Astrocyte (in vitro differentiated cells and primary cell): ENCODE measurements at regions not wholly inside any gene's neighbourhood (a gene's known extent, or its start where the extent isn't known, plus 50 kb on each side); places are given as distances from the start of the nearest gene placed in this dataset.
"Not testable (repeated sequence)": the region's sequence is repeated elsewhere in the genome, so short reads cannot be mapped to it uniquely, and the experiment has no call there.

Source experiments
- DNase-seq: peaks from one replicate; pipeline ENCODE4 v3.0.0-alpha.2; 2010; ENCODE audit warnings: low read depth
- FAIRE-seq: peaks from 2 replicates; lab custom pipeline; 2011; peaks lifted over from hg19 to GRCh38; lab: Jason Lieb, UNC
- H2AFZ ChIP-seq: 2 replicates; pipeline ENCODE4 v1.6.0; 2012; ENCODE audit warnings: low read depth, low read length, inconsistent platforms
- H3K27ac ChIP-seq: 2 replicates; pipeline ENCODE4 v1.5.1; 2011; ENCODE audit warnings: low read depth, low read length, inconsistent platforms
- H3K27me3 ChIP-seq: 2 replicates; pipeline ENCODE4 v1.6.0; 2011; ENCODE audit warnings: low read length, inconsistent platforms; ENCODE audit not compliant: insufficient read depth
- H3K36me3 ChIP-seq: 2 replicates; pipeline ENCODE4 v1.5.1; 2011; ENCODE audit warnings: low read length, inconsistent platforms; ENCODE audit not compliant: insufficient read depth
- H3K4me1 ChIP-seq: 2 replicates; pipeline ENCODE4 v1.5.1; 2011; ENCODE audit warnings: low read length, inconsistent platforms; ENCODE audit not compliant: insufficient read depth
- H3K4me2 ChIP-seq: 2 replicates; pipeline ENCODE4 v1.6.0; 2012; ENCODE audit warnings: low read length, inconsistent platforms
- H3K4me3 ChIP-seq: 2 replicates; pipeline ENCODE4 v1.5.1; 2011; ENCODE audit warnings: low read depth, mild to moderate bottlenecking, low read length, inconsistent platforms; ENCODE audit not compliant: insufficient read depth
- H3K79me2 ChIP-seq: 2 replicates; pipeline ENCODE4 v1.6.0; 2012; ENCODE audit warnings: mild to moderate bottlenecking, low read length, inconsistent platforms; ENCODE audit not compliant: insufficient read depth
- H3K9ac ChIP-seq: 2 replicates; pipeline ENCODE4 v1.6.0; 2012; ENCODE audit warnings: mild to moderate bottlenecking, low read length, inconsistent platforms
- H3K9me3 ChIP-seq: 2 replicates; pipeline ENCODE4 v1.5.1; 2012; ENCODE audit warnings: low read depth, mild to moderate bottlenecking, low read length, inconsistent platforms; ENCODE audit not compliant: insufficient read depth
- H4K20me1 ChIP-seq: 2 replicates; pipeline ENCODE4 v1.6.0; 2012; ENCODE audit warnings: low read length, inconsistent platforms; ENCODE audit not compliant: insufficient read depth
- H3K27ac Mint-ChIP-seq: one replicate; pipeline ENCODE4 v1.8.0; 2021; ENCODE audit warnings: mild to moderate bottlenecking, mixed read lengths; ENCODE audit not compliant: unreplicated experiment
- H3K27me3 Mint-ChIP-seq: one replicate; pipeline ENCODE4 v1.8.0; 2021; ENCODE audit warnings: low read depth, mixed read lengths; ENCODE audit not compliant: unreplicated experiment
- H3K36me3 Mint-ChIP-seq: one replicate; pipeline ENCODE4 v1.8.0; 2021; ENCODE audit warnings: low read depth, mixed read lengths; ENCODE audit not compliant: unreplicated experiment
- H3K4me1 Mint-ChIP-seq: one replicate; pipeline ENCODE4 v1.8.0; 2021; ENCODE audit warnings: low read depth, mixed read lengths; ENCODE audit not compliant: unreplicated experiment
- H3K4me3 Mint-ChIP-seq: one replicate; pipeline ENCODE4 v1.8.0; 2021; ENCODE audit warnings: mild to moderate bottlenecking, moderate library complexity, mixed read lengths; ENCODE audit not compliant: unreplicated experiment
- H3K9me3 Mint-ChIP-seq: one replicate; pipeline ENCODE4 v1.8.0; 2021; ENCODE audit warnings: mild to moderate bottlenecking, mixed read lengths; ENCODE audit not compliant: unreplicated experiment
- EZH2 ChIP-seq: IDR thresholded peaks from 2 replicates; pipeline ENCODE4 v1.6.1; 2012; ENCODE audit warnings: mild to moderate bottlenecking, low read length, inconsistent platforms; ENCODE audit not compliant: insufficient read depth
- TF ChIP-seq, protein P1 (sequence below): IDR thresholded peaks from 2 replicates; pipeline ENCODE4 v1.5.1; 2011; ENCODE audit warnings: low read depth, mild to moderate bottlenecking, inconsistent platforms, low read length, moderate library complexity; ENCODE audit not compliant: insufficient read depth

DNA sequence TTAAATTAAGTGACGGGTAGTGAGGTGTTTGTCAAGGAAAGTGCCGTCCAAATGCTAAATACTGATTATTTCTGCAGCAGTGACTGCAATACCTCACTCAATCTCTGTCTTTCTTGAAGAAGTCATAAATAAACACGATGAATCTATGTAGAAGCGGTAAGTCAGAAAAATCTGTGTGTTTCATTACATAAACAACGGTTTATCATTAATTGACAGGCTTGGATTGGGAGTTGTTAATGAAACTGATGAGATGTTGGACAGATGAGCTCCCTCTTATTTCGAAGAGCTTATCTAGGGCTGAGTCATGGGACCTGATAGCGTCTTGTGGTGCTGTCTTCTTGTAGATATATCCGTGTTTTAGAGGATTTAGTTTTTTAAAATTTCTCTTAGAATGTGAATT is 92.2 kb upstream of the SAMD11 start:
- H3K27ac Mint-ChIP-seq, result no peak overlapping the region
- H3K36me3 ChIP-seq, result no peaks in the 10 kb centered on the region
- H3K9me3 ChIP-seq, result no peaks in the 10 kb centered on the region
- H3K79me2 ChIP-seq, result no peaks in the 10 kb centered on the region
- no peak for FAIRE-seq
- H2AFZ ChIP-seq, result no peak overlapping the region
- H3K4me1 Mint-ChIP-seq, result no peaks in the 10 kb centered on the region
- H3K4me2 ChIP-seq, result no peak overlapping the region
- H3K27ac ChIP-seq, result no peak overlapping the region
- H3K4me3 Mint-ChIP-seq, result no peak overlapping the region
- H3K36me3 Mint-ChIP-seq, result peaks cover 10% of the 10 kb centered on the region
- no peaks in the 10 kb centered on the region for H3K27me3 ChIP-seq
- no peak overlapping the region for H3K9ac ChIP-seq
- no peak for DNase-seq
- H3K9me3 Mint-ChIP-seq, result peaks cover 2% of the 10 kb centered on the region
- no peaks in the 10 kb centered on the region for H4K20me1 ChIP-seq
- H3K4me3 ChIP-seq, result no peak overlapping the region
- TF ChIP-seq EZH2, result no peak
- TF ChIP-seq, protein P1, sequence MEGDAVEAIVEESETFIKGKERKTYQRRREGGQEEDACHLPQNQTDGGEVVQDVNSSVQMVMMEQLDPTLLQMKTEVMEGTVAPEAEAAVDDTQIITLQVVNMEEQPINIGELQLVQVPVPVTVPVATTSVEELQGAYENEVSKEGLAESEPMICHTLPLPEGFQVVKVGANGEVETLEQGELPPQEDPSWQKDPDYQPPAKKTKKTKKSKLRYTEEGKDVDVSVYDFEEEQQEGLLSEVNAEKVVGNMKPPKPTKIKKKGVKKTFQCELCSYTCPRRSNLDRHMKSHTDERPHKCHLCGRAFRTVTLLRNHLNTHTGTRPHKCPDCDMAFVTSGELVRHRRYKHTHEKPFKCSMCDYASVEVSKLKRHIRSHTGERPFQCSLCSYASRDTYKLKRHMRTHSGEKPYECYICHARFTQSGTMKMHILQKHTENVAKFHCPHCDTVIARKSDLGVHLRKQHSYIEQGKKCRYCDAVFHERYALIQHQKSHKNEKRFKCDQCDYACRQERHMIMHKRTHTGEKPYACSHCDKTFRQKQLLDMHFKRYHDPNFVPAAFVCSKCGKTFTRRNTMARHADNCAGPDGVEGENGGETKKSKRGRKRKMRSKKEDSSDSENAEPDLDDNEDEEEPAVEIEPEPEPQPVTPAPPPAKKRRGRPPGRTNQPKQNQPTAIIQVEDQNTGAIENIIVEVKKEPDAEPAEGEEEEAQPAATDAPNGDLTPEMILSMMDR, result no peak
- H3K27me3 Mint-ChIP-seq, result no peaks in the 10 kb centered on the region
- no peaks in the 10 kb centered on the region for H3K4me1 ChIP-seq

DNA sequence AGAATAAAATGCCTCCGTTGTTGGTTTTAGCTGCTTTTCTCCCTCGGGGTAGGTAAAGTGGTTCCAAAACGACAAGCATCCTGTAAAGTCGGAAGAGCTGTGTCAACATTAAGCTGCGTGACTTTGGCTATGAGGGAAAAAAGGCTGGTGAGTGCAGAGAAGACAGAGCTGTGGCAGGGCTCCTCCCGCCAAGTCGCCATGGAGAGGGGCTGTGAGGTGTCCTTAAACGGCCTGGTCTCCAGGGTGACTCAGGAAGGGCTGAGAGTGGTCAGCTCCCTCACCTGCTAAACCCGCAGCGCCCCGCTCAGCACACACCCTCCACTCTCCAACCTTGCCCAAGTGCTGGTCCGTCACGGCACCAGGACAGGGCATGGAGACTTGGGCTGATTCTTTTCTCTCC is 91.6 kb upstream of the SAMD11 start:
- DNase-seq (no peak), FAIRE-seq (no peak)
- H3K4me1 ChIP-seq, result no peaks in the 10 kb centered on the region
- Mint-ChIP-seq H3K4me1 (no peaks in the 10 kb centered on the region), H3K9me3 (peaks cover 2% of the 10 kb centered on the region), H3K4me3 (no peak overlapping the region), H3K27me3 (no peaks in the 10 kb centered on the region), H3K27ac (no peak overlapping the region), H3K36me3 (peaks cover 10% of the 10 kb centered on the region)
- H3K9ac ChIP-seq, result no peak overlapping the region
- H3K27me3 ChIP-seq, result no peaks in the 10 kb centered on the region
- H3K4me3 ChIP-seq, result no peak overlapping the region
- TF ChIP-seq EZH2, result no peak
- TF ChIP-seq, protein P1, result no peak
- H3K9me3 ChIP-seq, result no peaks in the 10 kb centered on the region
- no peaks in the 10 kb centered on the region for H4K20me1 ChIP-seq
- no peak overlapping the region for H3K27ac ChIP-seq
- no peaks in the 10 kb centered on the region for H3K36me3 ChIP-seq
- H3K79me2 ChIP-seq, result no peaks in the 10 kb centered on the region
- no peak overlapping the region for H2AFZ ChIP-seq
- H3K4me2 ChIP-seq, result no peak overlapping the region

DNA sequence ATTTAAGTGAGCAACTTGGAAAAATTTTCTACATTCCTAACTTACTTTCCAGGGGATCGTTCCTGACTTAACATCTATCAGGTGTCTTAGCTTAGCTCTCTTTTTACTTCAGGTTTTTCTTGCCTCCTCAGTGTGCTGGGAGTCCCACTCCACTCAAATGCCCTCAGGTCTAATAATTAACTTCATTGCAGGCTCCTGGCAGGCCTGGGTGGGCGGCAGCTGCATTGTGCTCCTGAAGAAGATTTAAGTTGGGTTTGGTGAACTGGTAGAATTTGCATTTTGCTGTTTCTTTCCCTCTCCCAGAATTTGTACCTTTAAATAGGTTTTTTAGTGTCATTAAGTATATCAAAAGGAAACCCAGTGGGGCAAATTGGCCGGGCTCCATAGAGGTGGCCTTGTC is 90.5 kb upstream of the SAMD11 start:
- H3K36me3 ChIP-seq, H3K27me3 Mint-ChIP-seq, H3K27ac Mint-ChIP-seq, H3K27ac ChIP-seq, H3K27me3 ChIP-seq, H3K9me3 Mint-ChIP-seq, H3K4me3 Mint-ChIP-seq, FAIRE-seq, H3K4me2 ChIP-seq, H3K4me1 Mint-ChIP-seq, DNase-seq, H2AFZ ChIP-seq, H3K4me3 ChIP-seq, H3K79me2 ChIP-seq, H3K9ac ChIP-seq, H4K20me1 ChIP-seq, H3K4me1 ChIP-seq, H3K9me3 ChIP-seq: not testable (repeated sequence)
- H3K36me3 Mint-ChIP-seq, result peaks cover 10% of the 10 kb centered on the region

DNA sequence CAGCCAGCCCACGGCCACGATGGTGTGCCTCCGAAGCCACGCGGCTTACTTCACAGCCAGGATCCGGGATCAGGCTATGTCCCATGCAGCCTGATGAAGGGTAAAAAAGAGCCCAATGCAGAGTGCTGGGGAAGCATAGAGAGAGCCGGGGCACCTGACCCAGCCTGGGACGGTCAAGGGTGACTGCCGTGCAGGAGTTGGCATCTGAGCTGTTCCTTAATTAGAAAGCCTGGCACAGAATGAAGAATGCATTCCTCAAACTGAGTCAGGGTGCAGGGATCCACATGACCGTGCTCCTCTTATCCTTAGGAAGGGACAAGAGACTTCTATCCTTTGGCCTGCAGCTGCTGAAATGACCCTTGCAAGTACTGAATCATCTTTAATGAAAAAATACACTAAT is 88.2 kb upstream of the SAMD11 start:
- H2AFZ ChIP-seq, DNase-seq, H3K79me2 ChIP-seq, FAIRE-seq, H3K36me3 ChIP-seq, H4K20me1 ChIP-seq, H3K4me1 Mint-ChIP-seq, H3K9me3 Mint-ChIP-seq, H3K27me3 ChIP-seq, H3K4me2 ChIP-seq, H3K9me3 ChIP-seq, H3K27ac ChIP-seq, H3K27me3 Mint-ChIP-seq, H3K27ac Mint-ChIP-seq, H3K9ac ChIP-seq, H3K4me3 Mint-ChIP-seq, H3K4me1 ChIP-seq, H3K4me3 ChIP-seq: not testable (repeated sequence)
- H3K36me3 Mint-ChIP-seq, result peaks cover 13% of the 10 kb centered on the region

- not testable (repeated sequence) for H3K27me3 ChIP-seq, H3K4me3 ChIP-seq, H3K4me3 Mint-ChIP-seq, FAIRE-seq, H3K27me3 Mint-ChIP-seq, H3K4me1 ChIP-seq, H3K27ac ChIP-seq, H2AFZ ChIP-seq, H3K9me3 ChIP-seq, H3K27ac Mint-ChIP-seq, H3K79me2 ChIP-seq, H3K4me2 ChIP-seq, DNase-seq, H3K9ac ChIP-seq, H3K4me1 Mint-ChIP-seq, H4K20me1 ChIP-seq, H3K9me3 Mint-ChIP-seq, H3K36me3 ChIP-seq
- peaks cover 12% of the 10 kb centered on the region for H3K36me3 Mint-ChIP-seq
Measured at GRCh38 chr1:837601-838000, 86.1 kb upstream of the SAMD11 start.
